ENCODE measurements at regions not wholly inside any gene's neighbourhood (a gene's known extent, or its start where the extent isn't known, plus 50 kb on each side); places are given as distances from the start of the nearest gene placed in this dataset.

GRCh38 chr1:68378296-68379084, 71.3 kb downstream of the RPE65 start:
- ChIA-PET CTCF (no interaction called here), POLR2A (no interaction called here)
- H3K4me3 Mint-ChIP-seq = no peak overlapping the region

GRCh38 chr1:68377098-68377497, 72.7 kb downstream of the RPE65 start:
- H3K36me3 Mint-ChIP-seq (ENCODE audit: low read depth) = no peaks in the 10 kb centered on the region
- H3K9me3 Mint-ChIP-seq = no peaks in the 10 kb centered on the region
- POLR2A ChIA-PET = no interaction called here

More at GRCh38 chr1:68378296-68379084, 71.3 kb downstream of the RPE65 start:
- no peak for DNase-seq
- Mint-ChIP-seq H3K27ac (no peak overlapping the region), H3K4me1 (no peaks in the 10 kb centered on the region), H3K27me3 (no peaks in the 10 kb centered on the region), H3K36me3 (ENCODE audit: low read depth) (no peaks in the 10 kb centered on the region), H3K9me3 (no peaks in the 10 kb centered on the region)

GRCh38 chr1:68376441-68376840, 73.3 kb downstream of the RPE65 start:
- Mint-ChIP-seq H3K4me1 (no peaks in the 10 kb centered on the region), H3K9me3 (no peaks in the 10 kb centered on the region), H3K36me3 (ENCODE audit: low read depth) (no peaks in the 10 kb centered on the region), H3K4me3 (no peak overlapping the region), H3K27me3 (no peaks in the 10 kb centered on the region), H3K27ac (no peak overlapping the region)
- CTCF ChIA-PET = no interaction called here
- DNase-seq = no peak
- POLR2A ChIA-PET = no interaction called here

More at GRCh38 chr1:68377098-68377497, 72.7 kb downstream of the RPE65 start:
- CTCF ChIA-PET = no interaction called here
- no peak overlapping the region for H3K27ac Mint-ChIP-seq
- DNase-seq = no peak
- no peaks in the 10 kb centered on the region for H3K4me1 Mint-ChIP-seq
- H3K4me3 Mint-ChIP-seq = no peak overlapping the region
- no peaks in the 10 kb centered on the region for H3K27me3 Mint-ChIP-seq

DNA sequence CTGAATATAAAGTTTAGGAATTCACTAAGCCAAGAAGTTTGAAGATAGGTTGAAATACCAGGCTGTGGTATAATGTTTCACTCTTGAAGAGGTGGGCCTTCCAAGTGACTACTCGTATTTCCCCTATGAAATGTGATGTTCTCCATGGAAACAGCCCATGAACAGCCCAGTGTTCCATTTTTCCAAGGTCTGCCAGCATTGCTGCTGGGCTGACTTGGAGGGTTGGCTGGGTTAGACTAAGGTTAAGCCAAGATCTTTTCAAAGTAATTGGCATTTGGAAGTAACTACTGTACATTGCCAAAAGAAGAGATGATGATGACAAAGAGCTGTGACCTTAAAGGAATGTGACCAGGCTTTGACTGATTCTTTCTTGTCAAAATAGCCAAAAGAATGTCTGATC, 73.8 kb downstream of the RPE65 start:
- Mint-ChIP-seq H3K27me3 (no peaks in the 10 kb centered on the region), H3K9me3 (no peaks in the 10 kb centered on the region), H3K36me3 (ENCODE audit: low read depth) (no peaks in the 10 kb centered on the region), H3K4me3 (no peak overlapping the region), H3K4me1 (no peaks in the 10 kb centered on the region), H3K27ac (no peak overlapping the region)
- DNase-seq = no peak
- ChIA-PET POLR2A (no interaction called here), CTCF (no interaction called here)

DNA sequence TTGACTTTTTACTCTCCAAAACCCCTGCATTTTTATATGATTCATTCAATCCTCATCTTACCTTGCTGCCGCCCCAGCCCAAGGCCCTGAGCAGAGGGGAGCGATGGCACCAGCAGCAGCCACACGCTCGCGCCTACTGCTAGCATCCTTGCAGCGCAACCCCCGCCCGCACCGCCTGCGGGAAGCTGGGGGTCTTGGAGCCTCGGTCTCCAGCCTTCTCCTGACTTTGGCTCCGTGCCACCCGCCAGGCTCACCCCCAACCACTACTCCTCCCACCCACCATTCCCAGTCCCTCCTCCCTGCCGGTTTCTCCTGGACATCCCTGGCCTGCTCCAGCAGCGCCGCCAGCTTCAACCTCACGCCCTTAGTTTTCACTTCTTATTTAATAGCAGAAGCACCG, 76.6 kb downstream of the RPE65 start:
- no peak overlapping the region for H3K4me3 Mint-ChIP-seq
- H3K9me3 Mint-ChIP-seq = no peaks in the 10 kb centered on the region
- no peak overlapping the region for H3K27ac Mint-ChIP-seq
- POLR2A ChIA-PET = no interaction called here
- H3K36me3 Mint-ChIP-seq (ENCODE audit: low read depth) = no peaks in the 10 kb centered on the region
- H3K4me1 Mint-ChIP-seq = no peaks in the 10 kb centered on the region
- CTCF ChIA-PET = no interaction called here
- no peaks in the 10 kb centered on the region for H3K27me3 Mint-ChIP-seq
- no peak for DNase-seq

DNA sequence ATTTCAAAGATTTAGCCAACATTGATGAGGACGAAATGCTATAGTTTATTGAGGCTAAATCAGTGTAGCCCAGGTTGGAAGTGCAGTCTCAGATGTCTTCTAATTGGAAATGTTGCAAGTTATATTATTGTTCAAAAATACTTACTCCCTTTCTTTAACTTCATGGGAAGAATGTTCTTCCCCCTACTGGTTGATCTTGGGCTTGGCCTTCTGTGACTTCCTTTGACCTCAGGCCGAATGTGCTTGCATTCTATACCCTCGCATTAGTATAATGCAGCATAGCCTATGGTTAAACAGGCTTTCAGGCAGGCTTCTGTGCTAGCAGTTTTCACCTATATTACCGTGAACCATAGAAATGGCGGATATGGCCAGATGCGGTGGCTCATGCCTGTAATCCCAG, 77.3 kb downstream of the RPE65 start:
- Mint-ChIP-seq H3K4me3 (no peak overlapping the region), H3K4me1 (no peaks in the 10 kb centered on the region), H3K36me3 (ENCODE audit: low read depth) (no peaks in the 10 kb centered on the region), H3K27me3 (no peaks in the 10 kb centered on the region), H3K9me3 (no peaks in the 10 kb centered on the region), H3K27ac (no peak overlapping the region)
- ChIA-PET POLR2A (no interaction called here), CTCF (no interaction called here)
- DNase-seq = no peak

GRCh38 chr1:68370101-68370915, 79.4 kb downstream of the RPE65 start:
- Mint-ChIP-seq H3K27ac (no peak overlapping the region), H3K4me3 (no peak overlapping the region), H3K27me3 (no peaks in the 10 kb centered on the region), H3K9me3 (no peaks in the 10 kb centered on the region), H3K36me3 (ENCODE audit: low read depth) (no peaks in the 10 kb centered on the region), H3K4me1 (no peaks in the 10 kb centered on the region)
- ChIA-PET CTCF (no interaction called here), POLR2A (no interaction called here)
- no peak for DNase-seq

GRCh38 chr1:68366572-68366971, 83.2 kb downstream of the RPE65 start:
- POLR2A ChIA-PET = no interaction called here
- no peak overlapping the region for H3K27ac Mint-ChIP-seq
- no peaks in the 10 kb centered on the region for H3K4me1 Mint-ChIP-seq
- H3K4me3 Mint-ChIP-seq = no peak overlapping the region
- H3K36me3 Mint-ChIP-seq (ENCODE audit: low read depth) = no peaks in the 10 kb centered on the region
- no peaks in the 10 kb centered on the region for H3K9me3 Mint-ChIP-seq
- no peaks in the 10 kb centered on the region for H3K27me3 Mint-ChIP-seq
- CTCF ChIA-PET = no interaction called here
- no peak for DNase-seq

GRCh38 chr1:68365709-68366382, 83.9 kb downstream of the RPE65 start:
- H3K9me3 Mint-ChIP-seq = no peaks in the 10 kb centered on the region
- H3K4me3 Mint-ChIP-seq = no peak overlapping the region
- POLR2A ChIA-PET = no interaction called here
- H3K27ac Mint-ChIP-seq = no peak overlapping the region
- CTCF ChIA-PET = no interaction called here
- H3K4me1 Mint-ChIP-seq = no peaks in the 10 kb centered on the region
- no peak for DNase-seq
- no peaks in the 10 kb centered on the region for H3K27me3 Mint-ChIP-seq
- H3K36me3 Mint-ChIP-seq (ENCODE audit: low read depth) = no peaks in the 10 kb centered on the region

GRCh38 chr1:68363339-68363738, 86.4 kb downstream of the RPE65 start:
- H3K4me3 Mint-ChIP-seq = no peak overlapping the region

GRCh38 chr1:68361346-68361910, 88.3 kb downstream of the RPE65 start:
- Mint-ChIP-seq H3K4me1 (no peaks in the 10 kb centered on the region), H3K27ac (no peak overlapping the region), H3K36me3 (ENCODE audit: low read depth) (no peaks in the 10 kb centered on the region), H3K4me3 (no peak overlapping the region), H3K27me3 (no peaks in the 10 kb centered on the region), H3K9me3 (no peaks in the 10 kb centered on the region)
- DNase-seq = no peak
- ChIA-PET CTCF (interaction anchor here (0.9 kb wide), 1 partner anchor 241 kb away, joined by 3 read pairs; no protein-coding TSS in a partner anchor), POLR2A (no interaction called here)

More at GRCh38 chr1:68363339-68363738, 86.4 kb downstream of the RPE65 start:
- Mint-ChIP-seq H3K4me1 (no peaks in the 10 kb centered on the region), H3K36me3 (ENCODE audit: low read depth) (no peaks in the 10 kb centered on the region), H3K27me3 (no peaks in the 10 kb centered on the region), H3K27ac (no peak overlapping the region), H3K9me3 (no peaks in the 10 kb centered on the region)
- POLR2A ChIA-PET = interaction anchor here (0.6 kb wide), 1 partner anchor 1620 kb away, joined by 4 read pairs; no protein-coding TSS in a partner anchor
- no peak for DNase-seq
- CTCF ChIA-PET = no interaction called here

DNA sequence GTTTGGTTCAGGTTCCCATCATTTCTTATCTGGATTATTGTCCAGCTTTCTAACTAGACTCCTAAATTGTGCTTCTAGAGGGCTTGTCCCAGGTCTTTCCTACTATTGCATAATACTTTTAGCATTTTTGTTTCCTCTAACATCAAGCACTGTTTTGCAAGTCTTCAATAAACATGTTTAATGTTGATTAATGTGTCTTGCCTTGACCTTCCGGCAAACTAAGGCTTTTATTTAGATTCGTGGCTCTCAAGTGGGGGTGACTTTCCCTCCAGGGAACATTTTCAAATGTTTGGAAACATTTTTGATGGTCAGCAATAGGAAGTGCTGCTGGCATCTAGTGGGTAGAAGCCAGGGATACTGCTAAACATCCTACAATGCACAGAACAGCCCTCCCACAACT, 90.7 kb downstream of the RPE65 start:
- Mint-ChIP-seq H3K27me3 (no peaks in the 10 kb centered on the region), H3K9me3 (no peaks in the 10 kb centered on the region), H3K4me1 (no peaks in the 10 kb centered on the region), H3K36me3 (ENCODE audit: low read depth) (no peaks in the 10 kb centered on the region), H3K27ac (no peak overlapping the region), H3K4me3 (no peak overlapping the region)
- ChIA-PET CTCF (no interaction called here), POLR2A (no interaction called here)
- no peak for DNase-seq

DNA sequence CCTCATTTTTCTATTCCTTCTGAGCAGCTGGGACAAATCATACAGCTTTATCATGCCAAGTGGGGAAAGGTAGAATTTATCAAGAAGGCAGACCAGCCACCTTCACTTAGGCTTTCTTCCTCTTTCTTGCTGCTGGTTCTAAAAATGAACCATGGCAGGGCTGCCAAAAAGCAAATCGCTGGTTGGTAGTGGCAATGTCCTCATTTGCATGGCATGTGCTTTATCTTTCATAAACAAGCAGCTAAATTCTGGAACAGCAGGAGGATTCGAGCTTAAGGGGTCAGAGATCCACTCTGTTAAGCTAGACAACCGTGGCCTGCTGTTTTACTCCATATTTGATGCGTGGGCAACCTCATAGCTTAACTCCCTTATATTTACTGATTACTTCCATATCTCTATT, 91.3 kb downstream of the RPE65 start:
- Mint-ChIP-seq H3K4me1 (no peaks in the 10 kb centered on the region), H3K27ac (no peak overlapping the region), H3K4me3 (no peak overlapping the region), H3K27me3 (no peaks in the 10 kb centered on the region), H3K36me3 (ENCODE audit: low read depth) (no peaks in the 10 kb centered on the region), H3K9me3 (no peaks in the 10 kb centered on the region)
- DNase-seq = no peak
- POLR2A ChIA-PET = no interaction called here
- CTCF ChIA-PET = no interaction called here
